ENCODE measurements at regions not wholly inside any gene's neighbourhood (a gene's known extent, or its start where the extent isn't known, plus 50 kb on each side); places are given as distances from the start of the nearest gene placed in this dataset.

DNA sequence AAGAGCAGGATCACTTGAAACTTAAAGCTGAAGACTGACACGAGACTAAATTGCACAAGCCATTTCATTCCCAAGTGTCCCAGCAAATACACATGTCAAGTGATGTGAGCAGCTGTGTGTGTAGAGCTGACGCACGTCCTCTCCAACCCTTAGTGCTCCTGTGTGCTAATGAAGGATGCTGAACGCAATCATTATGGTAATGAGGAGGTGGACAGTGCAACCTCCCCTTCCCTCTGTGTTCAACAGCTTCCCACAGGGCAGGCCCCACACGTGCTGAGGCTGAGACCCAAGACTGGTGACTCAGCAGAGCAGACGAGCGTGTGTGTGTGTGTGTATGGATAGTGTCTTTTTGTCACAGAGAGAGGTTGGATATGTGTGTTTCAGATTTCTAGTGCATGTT is 702.1 kb downstream of the SEMA5A start:
- TF ChIP-seq, protein P1, sequence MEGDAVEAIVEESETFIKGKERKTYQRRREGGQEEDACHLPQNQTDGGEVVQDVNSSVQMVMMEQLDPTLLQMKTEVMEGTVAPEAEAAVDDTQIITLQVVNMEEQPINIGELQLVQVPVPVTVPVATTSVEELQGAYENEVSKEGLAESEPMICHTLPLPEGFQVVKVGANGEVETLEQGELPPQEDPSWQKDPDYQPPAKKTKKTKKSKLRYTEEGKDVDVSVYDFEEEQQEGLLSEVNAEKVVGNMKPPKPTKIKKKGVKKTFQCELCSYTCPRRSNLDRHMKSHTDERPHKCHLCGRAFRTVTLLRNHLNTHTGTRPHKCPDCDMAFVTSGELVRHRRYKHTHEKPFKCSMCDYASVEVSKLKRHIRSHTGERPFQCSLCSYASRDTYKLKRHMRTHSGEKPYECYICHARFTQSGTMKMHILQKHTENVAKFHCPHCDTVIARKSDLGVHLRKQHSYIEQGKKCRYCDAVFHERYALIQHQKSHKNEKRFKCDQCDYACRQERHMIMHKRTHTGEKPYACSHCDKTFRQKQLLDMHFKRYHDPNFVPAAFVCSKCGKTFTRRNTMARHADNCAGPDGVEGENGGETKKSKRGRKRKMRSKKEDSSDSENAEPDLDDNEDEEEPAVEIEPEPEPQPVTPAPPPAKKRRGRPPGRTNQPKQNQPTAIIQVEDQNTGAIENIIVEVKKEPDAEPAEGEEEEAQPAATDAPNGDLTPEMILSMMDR (conservative IDR thresholded peaks at IDR 0.05 in 1 of 2, IDR thresholded peaks at IDR 0.05 in 1 of 2; ENCODE audit: low read depth in 1 of 2, low read length in 2 of 2): no peak
- TF ChIP-seq EZH2 (IDR thresholded peaks at IDR 0.05; ENCODE audit: low read length, missing control alignments): no peak

Measured in fibroblast of lung (primary cell).